GM21576 (cell line): ENCODE measurements at regions not wholly inside any gene's neighbourhood (a gene's known extent, or its start where the extent isn't known, plus 50 kb on each side); places are given as distances from the start of the nearest gene placed in this dataset.

Experiments used
- ATAC-seq: cut with Tn5 transposase; IDR thresholded peaks from one replicate; pipeline ENCODE4 v1.9.1; 2021; ENCODE audit warnings: mild to moderate bottlenecking, moderate library complexity; ENCODE audit not compliant: unreplicated experiment

- no peak for ATAC-seq
These were observed 153.7 kb upstream of the GADL1 start for GRCh38 chr3:31048143-31048542.

GRCh38 chr3:31050296-31050695 lies 155.8 kb upstream of the GADL1 start:
- ATAC-seq = no peak

- no peak for ATAC-seq
These were observed 156.8 kb upstream of the GADL1 start for GRCh38 chr3:31051226-31051625.

- ATAC-seq = no peak
These were observed 158.8 kb upstream of the GADL1 start for GRCh38 chr3:31053299-31053698.

GRCh38 chr3:31054032-31054431 lies 159.6 kb upstream of the GADL1 start:
- ATAC-seq = no peak

GRCh38 chr3:31055757-31056156 lies 161.3 kb upstream of the GADL1 start:
- ATAC-seq = no peak

GRCh38 chr3:31057891-31058290 lies 163.4 kb upstream of the GADL1 start:
- no peak for ATAC-seq

GRCh38 chr3:31064021-31064420 lies 169.6 kb upstream of the GADL1 start:
- ATAC-seq = no peak

- ATAC-seq = no peak
These were observed 171.3 kb upstream of the GADL1 start for GRCh38 chr3:31065765-31066164.

- no peak for ATAC-seq
These were observed 172.5 kb upstream of the GADL1 start for GRCh38 chr3:31067004-31067403.

GRCh38 chr3:31075471-31075870 lies 181.0 kb upstream of the GADL1 start:
- ATAC-seq = no peak

- ATAC-seq = no peak
These were observed 181.4 kb upstream of the GADL1 start for GRCh38 chr3:31075876-31076275.

GRCh38 chr3:31077021-31077601 lies 182.7 kb upstream of the GADL1 start:
- no peak for ATAC-seq

- no peak for ATAC-seq
These were observed 183.4 kb upstream of the GADL1 start for GRCh38 chr3:31077826-31078225.

GRCh38 chr3:31079689-31080088 lies 185.2 kb upstream of the GADL1 start:
- ATAC-seq = no peak

- ATAC-seq = no peak
These were observed 186.7 kb upstream of the GADL1 start for GRCh38 chr3:31081018-31081662.

- ATAC-seq = no peak
These were observed 191.7 kb upstream of the GADL1 start for GRCh38 chr3:31086148-31086547.

- ATAC-seq = no peak
These were observed 192.2 kb upstream of the GADL1 start for GRCh38 chr3:31086698-31087097.

- ATAC-seq = no peak
These were observed 197.3 kb upstream of the GADL1 start for GRCh38 chr3:31091748-31092147.

GRCh38 chr3:31092748-31093589 lies 198.5 kb upstream of the GADL1 start:
- ATAC-seq = no peak

- no peak for ATAC-seq
These were observed 199.1 kb upstream of the GADL1 start for GRCh38 chr3:31093606-31094005.

- no peak for ATAC-seq
These were observed 199.6 kb upstream of the GADL1 start for GRCh38 chr3:31094048-31094447.
